PC-9 (cell line): ENCODE measurements at regions not wholly inside any gene's neighbourhood (a gene's known extent, or its start where the extent isn't known, plus 50 kb on each side); places are given as distances from the start of the nearest gene placed in this dataset.

ENCODE experiments used
- BruUV-seq: library from RNA; stranded (reverse); fragments of 400-500 nt; replicated peaks from 2 replicates; lab custom pipeline; 2021; lab: Mats Ljungman, UMichigan
- CTCF ChIA-PET: fragments of 300-600 bp; sonication (Branson Sonifier 250); formaldehyde crosslinking; loops from one replicate; lab custom pipeline; 2022; ENCODE audit warnings: antibody characterized with exemption; lab: Charles Lee
- POLR2A ChIA-PET: fragments of 300-600 bp; sonication (Branson Sonifier 250); formaldehyde crosslinking; loops from one replicate; lab custom pipeline; 2022; ENCODE audit warnings: antibody characterized with exemption; ENCODE audit not compliant: unreplicated experiment; lab: Charles Lee
- DNase-seq, 2 experiments: peaks; one replicate each; pipeline versions ENCODE4 v3.0.0 to v3.0.0-alpha.2; 2015 to 2022; ENCODE audit warnings: mixed read lengths in 1 of 2
- H2AFZ ChIP-seq: fragments of 200-600 bp; sonication (generic); 2 replicates; pipeline ENCODE4 v1.8.1; 2017; ENCODE audit warnings: antibody characterized with exemption
- H3F3A ChIP-seq: fragments of 200-600 bp; sonication (generic); 2 replicates; pipeline ENCODE4 v1.8.1; 2017; ENCODE audit warnings: antibody characterized with exemption, mild to moderate bottlenecking, low read depth; ENCODE audit not compliant: insufficient read depth
- H3K27ac ChIP-seq: fragments of 200-600 bp; sonication (generic); 2 replicates; pipeline ENCODE4 v1.6.1; 2016; ENCODE audit warnings: mixed run types
- H3K27me3 ChIP-seq: fragments of 200-600 bp; sonication (generic); 2 replicates; pipeline ENCODE4 v1.6.1; 2016; ENCODE audit warnings: low read depth, mixed run types; ENCODE audit not compliant: insufficient read depth
- H3K36me3 ChIP-seq: fragments of 200-600 bp; sonication (generic); 2 replicates; pipeline ENCODE4 v1.6.1; 2016; ENCODE audit warnings: low read depth, mixed run types
- H3K4me1 ChIP-seq: fragments of 200-600 bp; sonication (generic); replicated peaks from 2 replicates; pipeline ENCODE4 v1.6.1; 2016; ENCODE audit warnings: mixed run types; ENCODE audit not compliant: insufficient read depth
- H3K4me2 ChIP-seq: fragments of 200-600 bp; sonication (generic); 2 replicates; pipeline ENCODE4 v1.6.1; 2017; ENCODE audit warnings: mixed run types
- H3K4me3 ChIP-seq: fragments of 200-600 bp; sonication (generic); 2 replicates; pipeline ENCODE4 v1.6.1; 2016; ENCODE audit warnings: mixed run types
- H3K79me2 ChIP-seq: fragments of 200-600 bp; sonication (generic); 2 replicates; pipeline ENCODE4 v1.6.1; 2017; ENCODE audit warnings: low read depth, mixed run types
- H3K9me2 ChIP-seq: fragments of 200-600 bp; sonication (generic); 2 replicates; pipeline ENCODE4 v1.8.1; 2017; ENCODE audit warnings: mild to moderate bottlenecking; ENCODE audit not compliant: insufficient read depth
- H3K9me3 ChIP-seq: fragments of 200-600 bp; sonication (generic); 2 replicates; pipeline ENCODE4 v1.8.1; 2016; ENCODE audit warnings: low read depth; ENCODE audit not compliant: insufficient read depth
- H4K20me1 ChIP-seq: fragments of 200-600 bp; sonication (generic); 2 replicates; pipeline ENCODE4 v1.8.1; 2017; ENCODE audit not compliant: insufficient read depth
- CTCF ChIP-seq: fragments of 200-600 bp; sonication (generic); conservative IDR thresholded peaks from 2 replicates; pipeline ENCODE4 v1.6.1; 2017; ENCODE audit warnings: mixed run types, antibody characterized with exemption, mild to moderate bottlenecking, moderate library complexity
- EZH2 ChIP-seq: fragments of 200-600 bp; sonication (generic); IDR thresholded peaks from 2 replicates; pipeline ENCODE4 v1.8.0; 2017; ENCODE audit warnings: antibody characterized with exemption, low read depth
- intact Hi-C: fragments of 100-400 bp; cut with micrococcal nuclease; formaldehyde crosslinking; loops from one replicate; pipeline ENCODE4 v1.10.0; 2022; ENCODE audit not compliant: unreplicated experiment

- Histone ChIP-seq H3K4me2 (no peak overlapping the region), H2AFZ (no peak overlapping the region), H3K36me3 (no peaks in the 10 kb centered on the region), H3K4me3 (no peak overlapping the region), H4K20me1 (no peaks in the 10 kb centered on the region), H3F3A (no peaks in the 10 kb centered on the region), H3K27ac (no peak overlapping the region), H3K9me3 (no peaks in the 10 kb centered on the region), H3K79me2 (no peaks in the 10 kb centered on the region), H3K4me1 (no peaks in the 10 kb centered on the region), H3K27me3 (no peaks in the 10 kb centered on the region), H3K9me2 (no peaks in the 10 kb centered on the region)
- no TSS peak for BruUV-seq
- POLR2A ChIA-PET, result no interaction called here
- CTCF ChIA-PET, result no interaction called here
- no peak for DNase-seq
- TF ChIP-seq EZH2, result no peak
- TF ChIP-seq CTCF, result no peak
- intact Hi-C loops, result no loop called here
Observed at GRCh38 chr10:84784749-84785148, 456.4 kb downstream of the CCSER2 start.

GRCh38 chr10:84789026-84789425 lies 460.6 kb downstream of the CCSER2 start:
- H4K20me1 ChIP-seq, result no peaks in the 10 kb centered on the region
- no peaks in the 10 kb centered on the region for H3K9me2 ChIP-seq
- DNase-seq, result no peak
- intact Hi-C loops, result no loop called here
- TF ChIP-seq CTCF (no peak), EZH2 (no peak)
- no peaks in the 10 kb centered on the region for H3K27me3 ChIP-seq
- POLR2A ChIA-PET, result no interaction called here
- no peak overlapping the region for H3K4me2 ChIP-seq
- H3K4me1 ChIP-seq, result no peaks in the 10 kb centered on the region
- CTCF ChIA-PET, result no interaction called here
- no peaks in the 10 kb centered on the region for H3K79me2 ChIP-seq
- no peak overlapping the region for H2AFZ ChIP-seq
- no peak overlapping the region for H3K4me3 ChIP-seq
- no peaks in the 10 kb centered on the region for H3K36me3 ChIP-seq
- no peaks in the 10 kb centered on the region for H3K9me3 ChIP-seq
- BruUV-seq, result no TSS peak
- H3K27ac ChIP-seq, result no peak overlapping the region
- H3F3A ChIP-seq, result no peaks in the 10 kb centered on the region

- H3K9me3 ChIP-seq, result no peaks in the 10 kb centered on the region
- no peaks in the 10 kb centered on the region for H3K79me2 ChIP-seq
- H3K9me2 ChIP-seq, result no peaks in the 10 kb centered on the region
- no peaks in the 10 kb centered on the region for H3K4me1 ChIP-seq
- H3F3A ChIP-seq, result no peaks in the 10 kb centered on the region
- DNase-seq, result no peak
- no peak for TF ChIP-seq CTCF
- no peak for TF ChIP-seq EZH2
- ChIA-PET POLR2A (no interaction called here), CTCF (no interaction called here)
- H4K20me1 ChIP-seq, result no peaks in the 10 kb centered on the region
- BruUV-seq, result no TSS peak
- H3K27me3 ChIP-seq, result peaks cover 3% of the 10 kb centered on the region; the same call in 1 of the 2 replicates
- H2AFZ ChIP-seq, result no peak overlapping the region
- H3K4me2 ChIP-seq, result no peak overlapping the region
- intact Hi-C loops, result no loop called here
- no peaks in the 10 kb centered on the region for H3K36me3 ChIP-seq
- H3K4me3 ChIP-seq, result no peak overlapping the region
- H3K27ac ChIP-seq, result no peak overlapping the region
Observed at GRCh38 chr10:84798312-84798711, 469.9 kb downstream of the CCSER2 start.
